Muscle of back (tissue), 3 donors: ENCODE measurements at regions not wholly inside any gene's neighbourhood (a gene's known extent, or its start where the extent isn't known, plus 50 kb on each side); places are given as distances from the start of the nearest gene placed in this dataset.
"Not testable (repeated sequence)": the region's sequence is repeated elsewhere in the genome, so short reads cannot be mapped to it uniquely, and the experiment has no call there.

ENCODE experiments used
- DNase-seq, 3 donors: peaks; one replicate each; pipeline versions ENCODE4 v3.0.0 to v3.0.0-alpha.2; 2013

GRCh38 chr1:242813490-242814091, 289.1 kb upstream of the PLD5 start:
- no peak for DNase-seq

GRCh38 chr1:242811092-242811840, 286.8 kb upstream of the PLD5 start:
- DNase-seq = no peak

GRCh38 chr1:242806324-242806723, 281.8 kb upstream of the PLD5 start:
- DNase-seq = no peak

- not testable (repeated sequence) for DNase-seq
These were observed 280.9 kb upstream of the PLD5 start for GRCh38 chr1:242805360-242805759.

DNA sequence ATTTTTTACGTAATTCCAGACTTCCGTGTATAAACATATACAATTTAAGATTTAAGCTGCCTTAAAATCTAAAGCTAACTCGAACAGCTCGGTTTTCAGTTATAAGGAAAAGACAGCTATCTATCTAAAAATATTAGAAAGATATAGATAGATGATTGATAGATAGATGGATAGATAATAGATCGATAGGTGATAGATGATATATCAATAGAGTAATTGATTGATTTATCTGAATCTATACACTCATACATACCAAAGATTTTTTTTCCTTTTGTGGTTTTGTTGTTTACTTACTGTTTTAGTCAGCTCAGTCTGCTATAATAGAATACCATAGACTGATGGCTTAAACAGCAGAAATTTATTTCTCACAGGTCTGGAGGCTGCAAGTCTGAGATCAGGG, 278.5 kb upstream of the PLD5 start:
- no peak for DNase-seq

DNA sequence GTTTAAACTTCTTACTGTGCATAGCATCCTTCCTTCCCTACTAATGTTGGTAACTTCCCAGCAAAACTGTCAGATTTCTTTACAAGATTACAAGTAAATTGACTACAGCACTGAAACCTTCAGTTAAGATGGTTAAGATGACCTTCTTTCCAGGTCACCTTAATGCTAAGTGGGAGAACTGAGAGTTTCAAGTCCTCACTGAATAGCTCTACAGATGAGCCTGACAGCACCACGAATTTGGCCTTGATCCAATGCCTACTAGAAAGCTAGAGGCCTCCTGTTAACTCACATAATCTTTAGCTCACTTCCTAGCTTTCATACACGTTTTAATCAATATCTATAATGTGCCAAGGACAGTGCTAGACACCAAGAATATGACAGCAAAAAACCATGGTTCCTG, 276.0 kb upstream of the PLD5 start:
- no peak for DNase-seq

DNA sequence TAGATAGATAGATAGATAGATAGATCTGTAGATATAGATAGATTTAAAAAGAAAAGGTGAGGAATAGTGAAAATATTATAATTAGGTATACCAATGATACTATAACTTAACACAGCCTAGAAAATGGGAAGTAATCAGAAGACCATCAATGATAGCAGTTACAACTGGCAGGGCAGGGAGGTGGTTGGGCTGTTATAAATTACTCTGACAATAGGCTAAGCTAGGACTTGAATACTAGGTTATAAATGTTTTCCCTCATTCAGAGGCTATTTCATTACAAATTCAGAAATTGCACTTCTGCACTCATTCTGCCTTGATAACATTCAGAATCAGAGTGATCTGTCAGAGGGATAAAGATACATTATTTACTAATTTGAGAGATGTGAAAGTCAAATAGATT, 273.4 kb upstream of the PLD5 start:
- DNase-seq = no peak

DNA sequence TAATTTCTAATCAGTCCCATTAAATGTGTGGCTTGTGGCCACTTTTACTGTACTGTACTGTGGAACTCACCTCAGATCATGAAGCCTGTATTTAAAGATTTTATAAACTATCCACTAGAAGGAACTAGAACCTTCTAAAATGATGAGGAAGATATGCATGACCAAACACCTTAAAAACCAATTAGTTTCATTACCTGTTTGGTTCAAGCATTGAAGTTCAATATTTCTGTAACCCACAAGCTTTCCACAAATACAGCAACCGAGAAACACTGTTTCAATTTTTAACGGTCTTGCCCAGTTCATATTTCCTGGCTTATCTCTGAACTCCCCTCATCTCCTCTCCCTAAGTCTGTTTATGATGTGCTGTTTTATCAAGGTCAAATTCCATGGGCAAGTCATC, 264.3 kb upstream of the PLD5 start:
- no peak for DNase-seq

- no peak for DNase-seq
These were observed 263.5 kb upstream of the PLD5 start for GRCh38 chr1:242787968-242788367.

GRCh38 chr1:242784807-242785206, 260.3 kb upstream of the PLD5 start:
- DNase-seq = peak in 1 of 3 donors; percentile 16

GRCh38 chr1:242784084-242784483, 259.6 kb upstream of the PLD5 start:
- DNase-seq = peak in 2 of 3 donors; percentile 21 to 45

DNA sequence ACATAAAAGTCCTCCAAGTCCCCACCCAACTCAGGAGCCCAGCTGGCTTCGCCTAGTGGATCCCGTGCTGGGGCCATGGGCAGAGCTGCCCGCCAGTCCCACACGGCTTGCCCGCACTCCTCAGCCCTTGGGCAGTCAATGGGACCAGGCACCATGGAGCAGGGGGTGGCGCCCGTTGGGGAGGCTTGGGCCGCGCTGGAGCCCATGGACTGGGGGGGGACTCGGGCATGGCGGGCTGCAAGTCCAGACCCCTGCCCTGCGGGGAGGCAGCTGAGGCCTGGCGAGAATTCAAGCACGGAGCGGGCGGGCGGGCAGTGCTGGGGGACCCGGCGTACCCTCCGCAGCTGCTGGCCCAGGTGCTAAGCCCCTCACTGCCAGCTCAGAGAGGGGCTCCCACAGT, 249.8 kb upstream of the PLD5 start:
- no peak for DNase-seq

DNA sequence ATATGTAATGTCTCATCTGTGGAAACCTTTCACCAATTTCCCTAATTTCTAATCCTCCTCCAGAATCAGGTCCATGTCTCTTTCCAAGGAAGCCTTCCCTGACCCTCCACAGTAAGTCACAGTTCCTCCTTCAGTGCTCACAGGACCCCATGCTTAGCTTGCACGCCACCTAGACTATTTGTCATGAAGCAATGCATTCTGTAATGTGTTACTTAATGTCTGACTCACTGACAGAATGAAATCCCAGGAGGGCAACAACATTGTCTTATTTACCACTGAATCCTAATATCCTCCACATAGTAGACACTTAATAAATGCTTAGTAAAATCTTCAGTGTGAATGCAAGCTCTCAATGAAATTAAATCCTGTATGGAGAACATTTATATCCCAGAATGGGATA, 245.9 kb upstream of the PLD5 start:
- DNase-seq = no peak

DNA sequence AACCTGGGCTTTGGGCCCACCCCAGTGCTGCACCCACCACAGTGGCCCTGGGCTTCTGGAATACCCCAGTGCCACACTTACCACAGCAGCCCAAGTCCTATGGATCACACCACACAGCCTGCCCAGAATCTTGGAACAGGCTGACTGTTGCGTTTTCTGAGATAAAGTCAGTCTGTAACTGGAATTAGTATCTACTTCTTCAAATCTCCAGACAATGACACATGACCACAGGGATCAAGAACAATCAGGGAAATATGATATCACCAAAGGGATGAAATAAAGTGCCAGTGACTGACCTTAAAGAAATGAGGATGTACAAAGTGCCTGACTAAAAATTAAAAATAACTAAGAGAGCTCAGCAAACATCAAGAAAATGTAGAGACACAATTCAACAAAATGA, 239.7 kb upstream of the PLD5 start:
- no peak for DNase-seq

GRCh38 chr1:242761556-242761955, 237.1 kb upstream of the PLD5 start:
- peak in 1 of 3 donors; percentile 7 for DNase-seq

DNA sequence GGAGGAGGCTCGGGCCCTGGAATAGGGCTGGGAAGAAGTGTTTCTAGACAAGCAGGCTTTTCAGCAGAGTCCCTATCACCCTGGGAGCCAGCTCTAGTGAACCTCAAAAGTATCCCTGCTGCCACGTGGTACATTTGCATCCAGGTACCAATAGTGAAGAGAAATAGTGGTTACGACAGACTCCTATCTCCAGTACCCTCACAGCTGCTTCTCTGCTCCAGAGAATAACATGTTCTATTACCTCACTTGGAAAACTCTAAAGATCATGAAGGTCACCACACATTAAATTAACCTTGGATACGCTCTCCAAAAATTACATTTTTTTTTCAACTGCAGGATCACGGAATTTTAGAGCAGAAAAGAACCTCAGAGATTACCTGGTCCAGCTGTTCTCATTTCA, 230.4 kb upstream of the PLD5 start:
- DNase-seq = no peak

DNA sequence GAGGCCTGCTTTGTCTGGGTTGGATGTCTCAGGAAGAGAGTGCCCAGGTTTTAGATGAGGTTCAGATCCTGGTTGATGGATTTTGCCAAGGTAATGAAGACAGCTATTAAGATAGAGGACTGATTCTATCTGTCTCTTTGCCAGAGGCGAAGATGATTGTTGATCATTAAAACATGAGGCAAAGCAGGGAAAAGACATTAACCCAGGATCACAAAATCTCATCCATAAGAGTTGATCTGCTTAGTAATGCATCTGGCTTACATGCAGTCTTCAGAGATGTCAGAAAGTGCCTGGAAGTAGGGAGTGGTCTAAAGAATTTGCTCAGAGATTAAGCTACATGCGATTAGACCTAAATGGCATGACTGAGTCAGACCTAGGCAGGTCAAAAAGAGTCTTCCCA, 229.6 kb upstream of the PLD5 start:
- no peak for DNase-seq

DNA sequence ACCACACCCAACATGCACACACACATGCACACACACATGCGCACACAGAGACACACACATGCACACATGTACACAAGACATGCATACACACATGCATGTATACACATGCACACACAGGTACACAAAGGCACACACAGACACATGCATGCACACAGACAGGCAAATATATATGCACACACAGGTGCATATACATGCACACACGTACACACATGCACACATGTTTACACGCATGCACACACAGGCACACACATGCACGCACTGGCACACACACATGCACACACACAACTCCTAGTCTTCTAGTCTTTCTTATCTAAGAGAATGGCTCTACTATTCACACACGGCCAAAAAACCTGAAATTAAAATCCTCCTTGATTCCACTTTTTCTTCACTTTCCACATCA, 222.7 kb upstream of the PLD5 start:
- DNase-seq = no peak

GRCh38 chr1:242745079-242745478, 220.6 kb upstream of the PLD5 start:
- peak; percentile 38 to 47 (median 38) for DNase-seq

DNA sequence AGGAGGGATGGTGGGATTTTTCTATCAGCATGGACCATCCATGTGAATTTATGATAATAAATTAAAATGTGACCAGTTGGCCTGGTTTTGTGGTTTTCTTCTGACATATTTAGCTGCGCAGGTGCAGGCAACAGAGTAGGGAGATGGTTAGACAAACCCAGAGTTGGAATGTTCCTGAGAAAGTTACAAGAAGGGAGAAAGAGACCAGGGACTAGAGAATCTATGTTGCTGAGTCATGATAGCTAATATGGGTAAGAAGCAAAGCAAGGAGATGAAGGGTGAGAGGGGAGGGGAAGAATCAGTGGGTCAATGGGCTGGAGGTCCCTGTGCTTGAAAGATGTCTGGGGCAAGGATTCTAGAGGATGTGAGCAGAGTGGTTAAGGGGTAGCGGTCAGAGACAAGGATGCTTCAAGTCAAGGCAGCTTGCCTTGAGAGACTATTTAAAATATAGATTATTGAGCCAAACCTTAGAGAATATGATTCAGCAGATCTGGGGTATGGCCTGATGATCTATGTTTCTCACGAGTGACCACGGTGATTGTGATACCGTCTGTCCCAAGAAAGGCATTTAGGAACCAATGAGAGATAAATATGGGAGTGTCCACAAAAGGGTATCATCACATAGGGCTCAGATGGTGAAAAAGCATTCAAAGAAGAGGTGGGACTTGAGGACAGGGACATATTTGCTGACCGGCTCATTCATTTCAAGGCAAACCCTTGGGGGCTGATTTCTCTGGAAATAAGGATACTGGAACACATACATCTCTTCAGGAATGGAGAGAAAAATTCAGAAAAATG, 219.7 kb upstream of the PLD5 start:
- no peak for DNase-seq

DNA sequence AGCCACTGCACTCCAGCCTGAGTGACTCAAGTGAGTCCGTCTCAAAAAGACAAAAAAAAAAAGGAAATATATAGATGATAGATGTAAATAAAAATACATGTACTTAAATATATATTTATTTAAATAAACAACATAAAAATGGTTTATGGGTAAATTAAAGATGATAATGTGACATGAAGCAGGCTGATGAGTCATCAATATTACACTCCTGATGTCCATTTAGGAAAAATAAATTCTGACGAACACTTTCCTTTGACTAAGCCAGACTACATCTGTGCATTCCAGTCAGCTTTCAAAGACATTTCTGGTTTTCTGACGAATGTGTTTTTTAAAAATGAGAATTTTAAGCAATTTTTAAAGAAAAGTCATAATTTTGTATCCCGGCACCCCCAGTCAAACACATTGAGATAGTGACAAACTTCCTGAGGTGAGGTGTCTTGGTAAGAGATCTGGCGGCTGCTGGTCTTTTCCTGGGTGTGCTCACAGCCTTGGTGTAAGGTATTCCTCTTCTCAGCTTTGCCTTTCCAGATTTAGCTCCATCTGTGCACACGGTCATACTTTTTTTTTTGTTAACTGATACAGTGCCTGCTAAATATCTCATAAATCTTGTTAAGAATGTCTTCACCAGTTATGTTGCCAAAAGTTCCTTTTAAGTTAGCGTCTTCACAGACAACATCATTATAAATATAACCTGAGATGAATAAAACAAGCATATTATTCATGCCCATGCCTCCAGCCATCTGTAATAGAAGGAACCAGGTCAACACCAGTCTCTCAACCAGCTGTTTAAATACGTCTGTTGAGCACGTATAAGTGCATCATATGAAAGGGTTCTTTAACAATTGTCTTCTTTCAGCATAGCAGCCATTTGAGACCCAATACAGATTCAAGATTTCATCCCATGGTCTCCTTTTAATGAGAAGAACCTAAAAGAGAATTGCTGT, 214.5 kb upstream of the PLD5 start:
- DNase-seq = peak; percentile 14 to 37 (median 17)

GRCh38 chr1:242736611-242737010, 212.1 kb upstream of the PLD5 start:
- DNase-seq = no peak
